ENCODE measurements at regions not wholly inside any gene's neighbourhood (a gene's known extent, or its start where the extent isn't known, plus 50 kb on each side); places are given as distances from the start of the nearest gene placed in this dataset.

DNA sequence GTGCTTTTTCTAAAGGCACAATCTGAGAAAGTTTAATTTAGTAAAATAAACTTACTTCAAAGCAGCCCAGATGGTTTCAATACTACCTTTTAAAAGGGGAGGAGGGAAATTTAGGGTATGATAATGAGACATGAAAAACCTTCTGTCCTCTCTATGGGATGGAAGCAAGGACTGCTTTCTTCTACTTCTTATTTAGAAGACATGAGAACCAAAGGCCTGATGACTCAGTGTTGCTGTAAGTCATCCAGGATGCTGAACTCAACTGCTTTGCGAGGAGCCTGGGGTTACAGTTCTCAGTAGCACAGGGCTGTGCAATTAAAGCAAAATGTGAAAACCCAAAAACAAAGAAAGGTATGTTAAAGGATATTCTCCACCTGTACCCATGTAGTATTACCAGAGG, 140.8 kb upstream of the EDNRA start:
- H3K36me3 Mint-ChIP-seq (ENCODE audit: low read depth) = peaks cover 5% of the 10 kb centered on the region
- TF ChIP-seq, protein P1, sequence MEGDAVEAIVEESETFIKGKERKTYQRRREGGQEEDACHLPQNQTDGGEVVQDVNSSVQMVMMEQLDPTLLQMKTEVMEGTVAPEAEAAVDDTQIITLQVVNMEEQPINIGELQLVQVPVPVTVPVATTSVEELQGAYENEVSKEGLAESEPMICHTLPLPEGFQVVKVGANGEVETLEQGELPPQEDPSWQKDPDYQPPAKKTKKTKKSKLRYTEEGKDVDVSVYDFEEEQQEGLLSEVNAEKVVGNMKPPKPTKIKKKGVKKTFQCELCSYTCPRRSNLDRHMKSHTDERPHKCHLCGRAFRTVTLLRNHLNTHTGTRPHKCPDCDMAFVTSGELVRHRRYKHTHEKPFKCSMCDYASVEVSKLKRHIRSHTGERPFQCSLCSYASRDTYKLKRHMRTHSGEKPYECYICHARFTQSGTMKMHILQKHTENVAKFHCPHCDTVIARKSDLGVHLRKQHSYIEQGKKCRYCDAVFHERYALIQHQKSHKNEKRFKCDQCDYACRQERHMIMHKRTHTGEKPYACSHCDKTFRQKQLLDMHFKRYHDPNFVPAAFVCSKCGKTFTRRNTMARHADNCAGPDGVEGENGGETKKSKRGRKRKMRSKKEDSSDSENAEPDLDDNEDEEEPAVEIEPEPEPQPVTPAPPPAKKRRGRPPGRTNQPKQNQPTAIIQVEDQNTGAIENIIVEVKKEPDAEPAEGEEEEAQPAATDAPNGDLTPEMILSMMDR (IDR thresholded peaks at IDR 0.05; ENCODE audit: unreplicated experiment in 3 of 3) = no peak
- no peaks in the 10 kb centered on the region for H3K27me3 Mint-ChIP-seq (ENCODE audit: low read depth)
- H3K9me3 Mint-ChIP-seq = no peaks in the 10 kb centered on the region
- peak overlapping the region; percentile 51 to 79 (median 77) for H3K27ac Mint-ChIP-seq
- no peak overlapping the region for H3K4me3 Mint-ChIP-seq
- H3K4me1 Mint-ChIP-seq = peaks cover 26% of the 10 kb centered on the region

DNA sequence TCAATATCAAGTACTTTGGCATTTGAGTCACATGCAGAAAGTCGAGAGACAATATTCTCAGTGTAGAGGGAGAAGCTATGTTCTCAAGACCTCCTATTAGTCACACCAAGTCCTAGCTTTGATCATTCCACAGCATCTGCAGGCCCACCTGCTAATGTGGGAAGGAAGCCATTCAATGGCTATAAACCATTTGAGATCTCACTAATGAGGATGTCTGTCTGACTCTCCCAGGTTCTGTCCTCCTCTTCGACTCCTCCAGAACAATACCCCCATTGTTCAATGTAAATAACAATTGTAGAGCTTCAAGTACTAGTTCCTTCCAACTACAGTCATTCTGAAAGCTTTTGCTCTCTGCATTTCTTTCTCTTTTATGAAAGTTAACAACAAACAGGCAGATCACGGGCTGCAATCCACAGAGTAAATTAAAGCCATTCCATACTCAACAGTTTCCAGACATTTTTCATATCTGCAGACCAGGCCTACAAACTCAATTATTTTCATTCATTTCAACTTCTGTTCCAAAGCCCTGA, 140.2 kb upstream of the EDNRA start:
- H3K36me3 Mint-ChIP-seq (ENCODE audit: low read depth) = peaks cover 5% of the 10 kb centered on the region
- TF ChIP-seq, protein P1 (IDR thresholded peaks at IDR 0.05; ENCODE audit: unreplicated experiment in 3 of 3) = no peak
- no peaks in the 10 kb centered on the region for H3K27me3 Mint-ChIP-seq (ENCODE audit: low read depth)
- no peak overlapping the region for H3K4me3 Mint-ChIP-seq
- no peaks in the 10 kb centered on the region for H3K9me3 Mint-ChIP-seq
- H3K27ac Mint-ChIP-seq = peak overlapping the region; percentile 57 to 79 (median 77)
- peaks cover 21% of the 10 kb centered on the region for H3K4me1 Mint-ChIP-seq

- Mint-ChIP-seq H3K27me3 (ENCODE audit: low read depth) (no peaks in the 10 kb centered on the region), H3K4me1 (peaks cover 27% of the 10 kb centered on the region), H3K4me3 (no peak overlapping the region), H3K9me3 (no peaks in the 10 kb centered on the region), H3K36me3 (ENCODE audit: low read depth) (peaks cover 5% of the 10 kb centered on the region), H3K27ac (peak overlapping the region in 1 of 3 experiments; percentile 35)
- TF ChIP-seq, protein P1 (IDR thresholded peaks at IDR 0.05; ENCODE audit: unreplicated experiment in 3 of 3) = no peak
These were observed 137.2 kb upstream of the EDNRA start for GRCh38 chr4:147343692-147344091.

GRCh38 chr4:147345662-147346061, 135.2 kb upstream of the EDNRA start:
- Mint-ChIP-seq H3K27ac (peak overlapping the region in 2 of 3 experiments; percentile 27 to 52), H3K4me1 (peaks cover 25% of the 10 kb centered on the region), H3K36me3 (ENCODE audit: low read depth) (peaks cover 5% of the 10 kb centered on the region), H3K4me3 (no peak overlapping the region), H3K9me3 (no peaks in the 10 kb centered on the region), H3K27me3 (ENCODE audit: low read depth) (no peaks in the 10 kb centered on the region)
- TF ChIP-seq, protein P1 (IDR thresholded peaks at IDR 0.05; ENCODE audit: unreplicated experiment in 3 of 3) = no peak

- no peaks in the 10 kb centered on the region for H3K27me3 Mint-ChIP-seq (ENCODE audit: low read depth)
- H3K4me3 Mint-ChIP-seq = no peak overlapping the region
- peaks cover 1% of the 10 kb centered on the region for H3K36me3 Mint-ChIP-seq (ENCODE audit: low read depth)
- TF ChIP-seq, protein P1 (IDR thresholded peaks at IDR 0.05; ENCODE audit: unreplicated experiment in 3 of 3) = no peak
- H3K27ac Mint-ChIP-seq = peak overlapping the region in 2 of 3 experiments; percentile 52 to 64
- no peaks in the 10 kb centered on the region for H3K9me3 Mint-ChIP-seq
- H3K4me1 Mint-ChIP-seq = peaks cover 18% of the 10 kb centered on the region
These were observed 133.7 kb upstream of the EDNRA start for GRCh38 chr4:147347217-147347616.

DNA sequence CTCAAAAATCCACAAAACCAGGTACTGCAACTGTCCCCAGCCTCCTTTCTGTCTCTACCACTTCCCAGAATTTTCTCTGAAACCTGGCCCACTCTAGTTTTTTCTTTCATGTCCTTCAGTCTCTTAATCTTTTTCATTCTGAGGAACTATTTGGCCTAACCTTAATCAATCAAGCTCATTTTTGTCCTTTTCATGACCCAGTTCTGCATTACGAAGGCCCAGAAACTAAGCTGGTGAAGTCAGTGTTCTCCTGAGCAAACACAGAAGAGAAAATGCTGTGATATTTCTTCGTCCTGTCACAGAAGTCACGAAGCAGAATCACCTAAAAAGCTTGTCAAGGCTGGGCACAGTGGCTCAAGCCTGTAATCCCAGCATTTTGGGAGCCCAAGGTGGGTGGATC, 131.7 kb upstream of the EDNRA start:
- TF ChIP-seq, protein P1 (IDR thresholded peaks at IDR 0.05; ENCODE audit: unreplicated experiment in 3 of 3) = no peak
- H3K36me3 Mint-ChIP-seq (ENCODE audit: low read depth) = no peaks in the 10 kb centered on the region
- no peak overlapping the region for H3K4me3 Mint-ChIP-seq
- peaks cover 18% of the 10 kb centered on the region for H3K4me1 Mint-ChIP-seq
- H3K27ac Mint-ChIP-seq = peak overlapping the region; percentile 78 to 92 (median 84)
- H3K9me3 Mint-ChIP-seq = no peaks in the 10 kb centered on the region
- no peaks in the 10 kb centered on the region for H3K27me3 Mint-ChIP-seq (ENCODE audit: low read depth)

Data from nephron (organoid).